Peyer's patch (tissue), 4 donors: ENCODE measurements at regions not wholly inside any gene's neighbourhood (a gene's known extent, or its start where the extent isn't known, plus 50 kb on each side); places are given as distances from the start of the nearest gene placed in this dataset.
"Not testable (repeated sequence)": the region's sequence is repeated elsewhere in the genome, so short reads cannot be mapped to it uniquely, and the experiment has no call there.

Experiments
- DNase-seq, 3 donors: peaks; one replicate each; pipeline ENCODE4 v3.0.0-alpha.2; 2017 to 2019
- H3K27ac ChIP-seq, 4 donors: fragments of 200-600 bp; sonication (generic); one replicate each; pipeline ENCODE4 v1.5.1; 2016 to 2019
- H3K27me3 ChIP-seq, 2 donors: fragments of 200-600 bp; sonication (generic); one replicate each; pipeline ENCODE4 v1.5.1; 2019
- H3K36me3 ChIP-seq, 3 donors: fragments of 200-600 bp; sonication (generic); one replicate each; pipeline ENCODE4 v1.5.1; 2016 to 2019
- H3K4me1 ChIP-seq, 4 donors: fragments of 200-600 bp; sonication (generic); one replicate each; pipeline ENCODE4 v1.5.1; 2016 to 2019
- H3K4me3 ChIP-seq, 4 donors: fragments of 200-600 bp; sonication (generic); 1 replicate in 3 of 4; 2 replicates in 1 of 4; pipeline ENCODE4 v1.5.1; 2016 to 2019; ENCODE audit warnings: mild to moderate bottlenecking in 1 of 4
- H3K9me3 ChIP-seq, 4 donors: fragments of 200-600 bp; sonication (generic); one replicate each; pipeline ENCODE4 v1.5.1; 2016 to 2019; ENCODE audit warnings: mild to moderate bottlenecking in 1 of 4
- POLR2A ChIP-seq, 2 donors: fragments of 450-650 bp; IDR thresholded peaks; one replicate each; pipeline ENCODE4 v1.5.1; 2017; ENCODE audit warnings: antibody characterized with exemption in 2 of 2, mild to moderate bottlenecking in 2 of 2, moderate library complexity in 2 of 2
- TF ChIP-seq, protein P1 (sequence below), 6 experiments: fragments of 450-650 bp in 4 of 6; fragments of 200-600 bp in 2 of 6; sonication (generic) in 1 of 6; IDR thresholded peaks; one replicate each; pipeline ENCODE4 v1.5.1; 2017 to 2019; ENCODE audit warnings: antibody characterized with exemption in 6 of 6, mild to moderate bottlenecking in 3 of 6, moderate library complexity in 1 of 6

DNA sequence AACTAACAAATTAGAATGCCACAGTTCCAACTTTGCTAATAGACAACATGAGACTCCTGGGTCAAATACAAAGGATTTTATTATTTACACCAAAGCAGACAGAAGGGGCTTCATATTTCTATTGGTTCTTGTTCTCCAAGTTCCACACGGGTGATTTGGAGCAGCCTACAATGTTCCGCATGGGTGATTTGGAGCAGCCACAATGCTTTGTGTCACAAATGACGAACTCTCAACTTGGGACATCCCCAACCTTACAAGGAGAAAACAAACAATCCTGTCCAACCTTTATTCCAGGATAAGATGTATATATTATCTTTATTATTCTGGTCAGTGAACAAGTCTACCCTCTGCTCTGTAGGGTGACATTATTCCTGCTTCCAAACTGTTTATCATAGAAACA is 694.3 kb upstream of the MGAT4C start:
- no peaks in the 10 kb centered on the region for H3K4me1 ChIP-seq
- no peak overlapping the region for H3K27ac ChIP-seq
- DNase-seq: no peak
- H3K4me3 ChIP-seq: no peak overlapping the region
- TF ChIP-seq POLR2A (IDR thresholded peaks at IDR 0.05): no peak
- TF ChIP-seq, protein P1, sequence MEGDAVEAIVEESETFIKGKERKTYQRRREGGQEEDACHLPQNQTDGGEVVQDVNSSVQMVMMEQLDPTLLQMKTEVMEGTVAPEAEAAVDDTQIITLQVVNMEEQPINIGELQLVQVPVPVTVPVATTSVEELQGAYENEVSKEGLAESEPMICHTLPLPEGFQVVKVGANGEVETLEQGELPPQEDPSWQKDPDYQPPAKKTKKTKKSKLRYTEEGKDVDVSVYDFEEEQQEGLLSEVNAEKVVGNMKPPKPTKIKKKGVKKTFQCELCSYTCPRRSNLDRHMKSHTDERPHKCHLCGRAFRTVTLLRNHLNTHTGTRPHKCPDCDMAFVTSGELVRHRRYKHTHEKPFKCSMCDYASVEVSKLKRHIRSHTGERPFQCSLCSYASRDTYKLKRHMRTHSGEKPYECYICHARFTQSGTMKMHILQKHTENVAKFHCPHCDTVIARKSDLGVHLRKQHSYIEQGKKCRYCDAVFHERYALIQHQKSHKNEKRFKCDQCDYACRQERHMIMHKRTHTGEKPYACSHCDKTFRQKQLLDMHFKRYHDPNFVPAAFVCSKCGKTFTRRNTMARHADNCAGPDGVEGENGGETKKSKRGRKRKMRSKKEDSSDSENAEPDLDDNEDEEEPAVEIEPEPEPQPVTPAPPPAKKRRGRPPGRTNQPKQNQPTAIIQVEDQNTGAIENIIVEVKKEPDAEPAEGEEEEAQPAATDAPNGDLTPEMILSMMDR (IDR thresholded peaks at IDR 0.05): no peak
- no peaks in the 10 kb centered on the region for H3K9me3 ChIP-seq
- H3K36me3 ChIP-seq: no peaks in the 10 kb centered on the region
- H3K27me3 ChIP-seq: no peaks in the 10 kb centered on the region

DNA sequence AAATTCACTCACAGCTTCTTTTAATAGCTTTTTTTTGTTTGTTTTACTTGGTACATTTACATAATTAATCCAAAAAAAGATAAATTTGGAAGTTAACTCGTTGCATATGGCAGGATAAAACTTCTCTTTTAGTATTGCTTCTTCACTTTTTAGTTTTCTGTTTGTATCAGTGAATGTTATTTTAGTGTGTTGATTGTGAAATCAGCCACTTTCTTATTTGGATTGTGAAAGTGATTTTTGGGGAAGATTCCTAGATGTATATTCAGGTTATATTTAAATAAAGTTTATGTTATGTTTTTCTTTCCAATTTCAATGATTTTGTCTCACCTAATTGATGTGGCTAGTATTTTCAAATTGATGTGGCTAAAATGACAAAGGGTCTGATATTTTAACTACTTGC is 693.9 kb upstream of the MGAT4C start:
- Histone ChIP-seq H3K9me3 (no peaks in the 10 kb centered on the region), H3K27me3 (no peaks in the 10 kb centered on the region), H3K4me3 (no peak overlapping the region), H3K4me1 (no peaks in the 10 kb centered on the region), H3K27ac (no peak overlapping the region), H3K36me3 (no peaks in the 10 kb centered on the region)
- no peak for TF ChIP-seq POLR2A (IDR thresholded peaks at IDR 0.05)
- TF ChIP-seq, protein P1 (IDR thresholded peaks at IDR 0.05): no peak
- DNase-seq: no peak

DNA sequence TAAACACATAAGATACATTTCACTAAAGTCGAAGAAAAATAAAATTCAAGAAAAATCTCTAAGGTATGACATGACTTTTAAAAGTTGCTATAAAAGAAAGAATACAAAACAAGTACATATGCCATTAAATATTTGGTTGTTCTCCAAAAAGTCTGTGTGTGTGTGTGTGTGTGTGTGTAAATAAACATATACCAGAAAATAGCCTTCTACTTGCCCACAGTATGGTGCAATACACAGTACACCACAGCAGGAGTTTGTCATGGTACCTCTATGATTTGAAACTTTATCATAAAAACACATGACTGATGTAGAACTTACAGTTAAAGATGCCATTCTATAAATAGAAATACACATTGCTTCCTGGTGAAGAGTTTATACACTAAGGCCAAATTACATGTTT is 692.7 kb upstream of the MGAT4C start:
- no peak for DNase-seq
- Histone ChIP-seq H3K4me3 (no peak overlapping the region), H3K4me1 (no peaks in the 10 kb centered on the region), H3K27ac (no peak overlapping the region), H3K36me3 (no peaks in the 10 kb centered on the region), H3K27me3 (no peaks in the 10 kb centered on the region), H3K9me3 (no peaks in the 10 kb centered on the region)
- TF ChIP-seq, protein P1 (IDR thresholded peaks at IDR 0.05): no peak
- TF ChIP-seq POLR2A (IDR thresholded peaks at IDR 0.05): no peak

DNA sequence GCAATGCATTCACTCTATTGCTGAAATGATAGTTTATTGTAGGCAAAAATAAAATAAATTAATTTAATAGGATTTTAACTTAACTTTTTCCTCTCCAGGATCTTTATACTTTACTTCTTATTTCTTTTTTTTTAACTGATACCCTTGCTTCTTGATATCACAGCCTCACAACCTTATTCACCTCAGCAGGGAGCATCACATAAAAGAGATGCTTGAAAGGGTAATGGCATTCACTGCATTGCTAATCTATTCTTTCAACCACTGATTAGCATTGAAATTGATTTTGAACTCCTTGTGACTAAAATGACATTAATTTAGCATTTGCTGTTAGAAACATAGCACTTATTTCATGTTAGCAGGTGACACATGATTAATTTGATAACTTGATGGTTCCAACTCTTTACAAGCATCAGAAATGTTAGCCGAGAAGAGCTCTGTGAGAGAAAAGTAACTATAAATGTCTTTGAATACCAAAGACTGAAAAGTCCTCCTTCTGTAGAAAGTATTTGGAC is 689.5 kb upstream of the MGAT4C start:
- DNase-seq: no peak
- H3K4me1 ChIP-seq: no peaks in the 10 kb centered on the region
- H3K9me3 ChIP-seq: no peaks in the 10 kb centered on the region
- H3K27ac ChIP-seq: no peak overlapping the region
- no peaks in the 10 kb centered on the region for H3K27me3 ChIP-seq
- H3K36me3 ChIP-seq: no peaks in the 10 kb centered on the region
- TF ChIP-seq, protein P1 (IDR thresholded peaks at IDR 0.05): no peak
- TF ChIP-seq POLR2A (IDR thresholded peaks at IDR 0.05): no peak
- no peak overlapping the region for H3K4me3 ChIP-seq

DNA sequence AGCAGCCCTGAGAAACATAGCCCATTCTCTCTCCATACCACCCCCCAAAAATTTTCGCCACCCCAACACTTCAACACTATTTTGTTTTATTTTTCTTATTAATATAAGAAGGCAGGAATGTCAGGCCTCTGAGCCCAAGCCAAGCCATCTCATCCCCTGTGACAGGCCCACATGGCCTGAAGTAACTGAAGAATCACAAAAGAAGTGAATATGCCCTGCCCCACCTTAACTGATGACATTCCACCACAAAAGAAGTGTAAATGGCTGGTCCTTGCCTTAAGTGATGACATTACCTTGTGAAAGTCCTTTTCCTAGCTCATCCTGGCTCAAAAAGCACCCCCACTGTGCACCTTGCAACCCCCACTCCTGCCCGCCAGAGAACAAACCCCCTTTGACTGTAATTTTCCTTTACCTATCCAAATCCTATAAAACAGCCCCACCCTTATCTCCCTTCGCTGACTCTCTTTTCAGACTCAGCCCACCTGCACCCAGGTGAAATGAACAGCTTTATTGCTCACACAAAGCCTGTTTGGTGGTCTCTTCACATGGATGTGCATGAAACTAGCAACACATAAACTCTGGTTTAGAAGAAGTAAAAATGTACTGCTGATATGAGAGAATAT is 688.1 kb upstream of the MGAT4C start:
- not testable (repeated sequence) for H3K4me1 ChIP-seq, H3K27me3 ChIP-seq, H3K36me3 ChIP-seq, H3K27ac ChIP-seq, H3K4me3 ChIP-seq, H3K9me3 ChIP-seq, DNase-seq

DNA sequence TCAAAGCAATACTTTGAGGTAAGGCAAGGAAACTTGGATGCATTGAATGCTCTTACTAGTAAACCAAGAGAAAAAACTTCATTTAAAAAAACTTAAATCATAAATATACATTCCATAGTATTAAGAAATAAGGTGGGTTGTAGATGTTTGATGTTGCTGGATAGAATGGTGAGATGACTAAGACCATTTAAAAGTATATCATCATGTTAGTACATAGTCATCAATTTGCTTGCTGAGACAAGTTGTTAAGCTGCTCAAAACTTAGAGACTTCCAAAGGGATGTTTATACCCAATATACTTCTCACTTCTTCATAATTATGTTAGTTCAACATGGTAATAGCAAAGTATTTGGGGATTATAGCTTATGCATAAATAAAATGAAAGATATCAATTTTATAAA is 675.5 kb upstream of the MGAT4C start:
- H3K9me3 ChIP-seq: no peaks in the 10 kb centered on the region

More for the DNA sequence above, 675.5 kb upstream of the MGAT4C start:
- Histone ChIP-seq H3K36me3 (no peaks in the 10 kb centered on the region), H3K27me3 (no peaks in the 10 kb centered on the region), H3K4me3 (no peak overlapping the region), H3K4me1 (no peaks in the 10 kb centered on the region), H3K27ac (no peak overlapping the region)
- no peak for TF ChIP-seq POLR2A (IDR thresholded peaks at IDR 0.05)
- TF ChIP-seq, protein P1 (IDR thresholded peaks at IDR 0.05): no peak
- DNase-seq: no peak
